Endothelial cell of umbilical vein (primary cell): ENCODE measurements at regions not wholly inside any gene's neighbourhood (a gene's known extent, or its start where the extent isn't known, plus 50 kb on each side); places are given as distances from the start of the nearest gene placed in this dataset.

Experiments used
- EZH2 ChIP-seq: IDR thresholded peaks from 2 replicates; pipeline ENCODE4 v1.6.1; 2012; ENCODE audit warnings: borderline replicate concordance, low read depth, mild to moderate bottlenecking, moderate library complexity, low read length, inconsistent platforms; ENCODE audit not compliant: severe bottlenecking
- GATA2 ChIP-seq: IDR thresholded peaks from 2 replicates; pipeline ENCODE4 v1.7.0; 2011; ENCODE audit warnings: low read depth, mild to moderate bottlenecking, moderate library complexity, mixed read lengths, low read length; ENCODE audit not compliant: insufficient read length, insufficient read depth
- POLR2A ChIP-seq: IDR thresholded peaks from 2 replicates; pipeline ENCODE4 v1.6.1; 2012; ENCODE audit warnings: low read depth, mild to moderate bottlenecking, control low read depth, low read length
- POLR2AphosphoS5 ChIP-seq: IDR thresholded peaks from 2 replicates; pipeline ENCODE4 v1.6.1; 2012; ENCODE audit warnings: low read depth, mild to moderate bottlenecking, control low read depth, low read length, moderate library complexity; ENCODE audit not compliant: insufficient read depth
- TF ChIP-seq, protein P1 (sequence below), 2 donors: IDR thresholded peaks; 1 replicate in 1 of 2; 2 replicates in 1 of 2; pipeline ENCODE4 v1.5.1; 2011; ENCODE audit warnings: low read length in 2 of 2, mild to moderate bottlenecking in 2 of 2, moderate library complexity in 2 of 2, control low read depth in 1 of 2, inconsistent platforms in 1 of 2, low read depth in 1 of 2; ENCODE audit not compliant: insufficient read depth in 1 of 2; ENCODE audit errors: extremely low read depth in 1 of 2

DNA sequence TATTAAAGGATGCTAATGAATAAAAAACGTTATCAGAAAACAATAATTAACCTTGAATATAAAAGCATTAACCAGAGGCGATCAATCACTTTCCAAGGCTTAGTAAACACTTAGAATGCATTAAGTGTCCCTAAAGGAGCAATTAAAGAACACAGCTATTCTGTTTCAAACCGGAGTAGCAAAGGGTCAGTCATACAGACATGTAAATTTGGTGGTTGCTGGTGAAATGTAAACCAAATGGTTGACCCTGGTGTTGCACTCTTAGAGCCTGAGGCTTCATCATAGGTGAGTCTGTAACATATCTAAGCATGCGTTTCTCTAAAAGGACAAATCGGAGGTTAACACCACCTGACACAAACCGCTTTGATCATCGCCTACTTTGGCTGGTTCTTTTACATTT lies 1280.1 kb downstream of the TYW1 start:
- no peak for TF ChIP-seq POLR2AphosphoS5
- TF ChIP-seq, protein P1, sequence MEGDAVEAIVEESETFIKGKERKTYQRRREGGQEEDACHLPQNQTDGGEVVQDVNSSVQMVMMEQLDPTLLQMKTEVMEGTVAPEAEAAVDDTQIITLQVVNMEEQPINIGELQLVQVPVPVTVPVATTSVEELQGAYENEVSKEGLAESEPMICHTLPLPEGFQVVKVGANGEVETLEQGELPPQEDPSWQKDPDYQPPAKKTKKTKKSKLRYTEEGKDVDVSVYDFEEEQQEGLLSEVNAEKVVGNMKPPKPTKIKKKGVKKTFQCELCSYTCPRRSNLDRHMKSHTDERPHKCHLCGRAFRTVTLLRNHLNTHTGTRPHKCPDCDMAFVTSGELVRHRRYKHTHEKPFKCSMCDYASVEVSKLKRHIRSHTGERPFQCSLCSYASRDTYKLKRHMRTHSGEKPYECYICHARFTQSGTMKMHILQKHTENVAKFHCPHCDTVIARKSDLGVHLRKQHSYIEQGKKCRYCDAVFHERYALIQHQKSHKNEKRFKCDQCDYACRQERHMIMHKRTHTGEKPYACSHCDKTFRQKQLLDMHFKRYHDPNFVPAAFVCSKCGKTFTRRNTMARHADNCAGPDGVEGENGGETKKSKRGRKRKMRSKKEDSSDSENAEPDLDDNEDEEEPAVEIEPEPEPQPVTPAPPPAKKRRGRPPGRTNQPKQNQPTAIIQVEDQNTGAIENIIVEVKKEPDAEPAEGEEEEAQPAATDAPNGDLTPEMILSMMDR (IDR thresholded peaks at IDR 0.05; ENCODE audit: extremely low read depth in 1 of 2, insufficient read depth in 1 of 2, low read depth in 1 of 2, low read length in 2 of 2): no peak
- no peak for TF ChIP-seq GATA2
- TF ChIP-seq POLR2A: no peak
- TF ChIP-seq EZH2: no peak
